NOMO-1 treated with DMSO at 0.1 percent for 48 hours (cell line): ENCODE measurements at regions not wholly inside any gene's neighbourhood (a gene's known extent, or its start where the extent isn't known, plus 50 kb on each side); places are given as distances from the start of the nearest gene placed in this dataset.
"Not testable (repeated sequence)": the region's sequence is repeated elsewhere in the genome, so short reads cannot be mapped to it uniquely, and the experiment has no call there.

ENCODE experiments used
- DNase-seq: peaks from one replicate; lab custom pipeline; 2025; ENCODE audit not compliant: unreplicated experiment; lab: John Stamatoyannopoulos, UW

GRCh38 chr6:145546265-145546664, 189.1 kb downstream of the EPM2A start:
- DNase-seq: no peak

DNA sequence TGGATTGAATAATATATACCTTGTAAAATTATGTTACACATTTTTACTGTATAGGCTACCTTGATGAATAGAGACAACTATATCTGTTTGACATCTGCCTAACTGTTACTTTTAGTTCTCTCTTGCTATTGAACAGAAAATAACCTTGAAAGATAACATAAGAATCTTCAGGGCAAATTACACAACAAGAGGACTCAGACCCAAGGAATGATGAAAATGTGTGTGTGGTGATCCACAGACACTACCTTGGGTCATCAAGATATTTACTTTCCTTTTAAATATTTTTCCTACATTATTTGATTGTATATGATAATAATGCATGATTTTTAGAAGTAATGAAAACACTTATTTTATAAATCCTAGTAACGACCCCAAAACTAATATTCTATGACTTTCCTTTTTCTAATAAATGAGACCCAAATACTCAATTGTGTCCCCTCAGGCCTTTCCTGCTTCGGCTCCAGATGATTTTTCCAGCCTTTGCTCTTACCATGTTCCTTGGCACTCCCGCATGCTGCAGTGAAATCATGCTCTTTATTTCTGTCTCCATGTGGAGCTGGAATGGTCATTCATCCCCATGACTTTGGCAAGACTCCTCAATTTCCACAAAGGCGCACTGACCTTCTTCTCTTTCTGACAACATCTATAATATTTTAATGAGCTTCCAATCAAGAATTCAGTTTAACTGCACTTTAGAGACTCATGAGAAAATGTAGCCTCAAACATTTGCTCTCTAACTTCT, 187.6 kb downstream of the EPM2A start:
- DNase-seq: no peak

- no peak for DNase-seq
These were observed 186.2 kb downstream of the EPM2A start for GRCh38 chr6:145548933-145549648.

- DNase-seq: no peak
These were observed 184.2 kb downstream of the EPM2A start for GRCh38 chr6:145551164-145551563.

DNA sequence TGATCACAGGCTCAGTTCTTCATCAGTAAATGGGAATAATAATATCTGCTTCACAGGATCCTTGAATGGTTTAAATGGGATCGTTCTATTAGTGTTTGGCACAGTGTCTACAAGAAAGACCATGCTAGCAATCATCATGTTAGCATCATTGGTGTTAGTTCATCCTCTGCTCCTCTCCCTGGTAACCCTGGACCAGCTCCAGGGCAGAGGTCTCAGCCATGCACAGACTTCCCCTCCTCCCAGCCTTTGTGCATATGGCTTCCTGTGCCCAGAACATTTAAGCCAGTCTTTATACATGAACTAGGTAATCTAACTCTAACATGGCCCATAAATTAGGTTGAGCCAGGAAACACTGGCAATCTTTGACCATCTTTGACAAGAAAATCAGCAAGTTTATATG, 180.2 kb downstream of the EPM2A start:
- DNase-seq: no peak

- DNase-seq: no peak
These were observed 177.8 kb downstream of the EPM2A start for GRCh38 chr6:145557474-145557873.

DNA sequence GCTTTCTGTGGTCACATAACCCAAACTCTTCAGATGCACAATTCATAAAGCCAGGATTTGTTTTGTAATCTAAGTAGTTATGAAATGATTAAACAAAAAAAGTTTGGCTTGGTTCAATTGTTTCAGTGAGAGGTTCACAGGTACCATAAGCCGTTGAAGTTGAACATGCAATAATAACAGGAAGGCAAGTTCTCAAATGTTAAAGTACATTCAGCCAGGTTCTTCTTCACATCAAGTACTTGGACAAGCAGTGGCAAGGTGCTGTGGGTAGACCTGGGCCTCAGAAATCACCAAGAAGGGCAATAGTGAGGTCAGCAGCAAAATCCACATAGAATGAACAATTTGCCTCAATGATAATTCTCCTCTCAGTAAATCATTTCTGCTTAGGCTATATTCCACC, 175.5 kb downstream of the EPM2A start:
- DNase-seq: no peak

DNA sequence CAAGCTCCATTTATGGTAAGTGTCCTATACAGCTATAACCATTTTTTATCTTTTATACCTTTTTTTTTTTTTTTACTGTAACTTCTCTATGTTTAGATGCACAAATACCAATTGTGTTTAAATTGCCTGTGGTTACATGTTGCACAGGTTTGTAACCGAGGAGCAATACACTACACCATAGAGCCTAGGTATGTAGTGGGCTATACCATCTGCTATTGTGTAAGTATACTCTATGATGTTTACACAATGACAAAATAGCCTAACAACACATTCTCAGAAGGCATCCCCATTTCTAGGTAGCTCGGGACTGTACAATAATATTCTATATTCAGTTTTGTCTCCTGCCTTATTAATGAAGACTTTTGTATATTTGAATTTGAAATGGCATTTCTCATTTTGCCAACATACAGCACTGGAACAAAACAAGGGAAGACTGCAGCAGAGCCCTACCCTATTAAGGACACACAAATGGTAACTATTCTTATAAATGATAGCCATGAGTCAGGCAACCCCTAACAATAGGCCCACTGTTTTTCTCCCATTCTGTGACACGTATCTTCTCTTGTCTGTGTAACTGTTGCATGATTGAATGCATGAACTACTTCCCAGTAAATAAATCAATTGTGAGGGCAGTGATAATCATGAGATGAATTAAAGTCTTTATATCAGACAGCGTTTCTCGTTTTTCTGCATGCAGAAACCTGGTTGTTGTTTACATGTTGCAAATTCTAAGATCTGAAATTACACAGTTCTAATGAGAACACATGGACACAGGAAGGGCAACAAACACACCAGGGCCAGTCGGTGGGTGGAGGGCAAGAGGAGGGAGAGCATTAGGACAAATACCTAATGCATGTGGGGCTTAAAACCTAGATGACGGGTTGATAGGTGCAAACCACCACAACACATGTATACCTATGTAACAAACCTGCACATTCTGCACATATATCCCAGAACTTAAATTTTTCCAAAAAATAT, 173.9 kb downstream of the EPM2A start:
- no peak for DNase-seq

DNA sequence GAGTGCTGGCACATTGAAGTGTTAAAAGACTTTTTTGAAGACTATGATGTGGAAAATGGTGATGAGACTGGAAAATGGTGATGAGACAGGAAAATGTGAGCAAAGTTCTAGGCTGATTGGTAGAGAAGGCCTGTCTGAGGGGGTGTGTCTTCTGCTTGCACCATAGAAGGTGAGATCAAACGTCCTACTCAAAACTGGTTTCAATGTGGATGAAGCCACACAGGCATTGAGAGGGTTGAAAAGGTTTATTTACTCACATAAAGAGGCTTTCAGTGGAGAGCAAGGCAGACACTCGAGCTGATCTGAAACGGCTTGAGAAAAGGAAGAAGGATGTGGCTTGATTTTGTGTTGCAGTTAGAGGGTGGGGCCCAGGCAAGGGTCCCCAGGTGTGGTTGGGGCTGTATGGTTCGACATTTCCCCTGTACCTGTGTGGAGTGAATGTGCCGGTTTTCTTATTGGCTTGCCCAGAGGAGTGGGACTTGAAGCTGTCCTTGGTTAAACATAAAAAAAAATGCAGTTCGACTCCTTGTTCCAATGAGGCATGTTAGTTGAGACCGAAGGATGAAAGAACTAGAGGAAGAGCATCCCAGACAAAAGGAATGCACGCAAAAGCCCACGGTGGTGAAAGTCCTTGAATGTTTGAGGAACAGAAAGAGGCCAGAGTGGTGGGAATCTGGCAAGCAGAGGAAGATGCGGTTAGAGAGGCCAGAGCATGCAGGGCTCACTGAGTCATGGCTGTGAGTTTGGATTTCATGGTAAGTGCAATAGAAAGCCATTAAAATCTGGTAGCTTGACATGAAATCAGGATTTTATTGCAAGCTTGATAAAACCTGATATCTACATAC, 172.3 kb downstream of the EPM2A start:
- DNase-seq: peak; percentile 28

GRCh38 chr6:145564553-145564952, 170.8 kb downstream of the EPM2A start:
- DNase-seq: no peak

GRCh38 chr6:145567684-145568252, 167.6 kb downstream of the EPM2A start:
- DNase-seq: no peak

- no peak for DNase-seq
These were observed 166.2 kb downstream of the EPM2A start for GRCh38 chr6:145569140-145569539.

GRCh38 chr6:145570336-145570735, 165.0 kb downstream of the EPM2A start:
- DNase-seq: not testable (repeated sequence)

DNA sequence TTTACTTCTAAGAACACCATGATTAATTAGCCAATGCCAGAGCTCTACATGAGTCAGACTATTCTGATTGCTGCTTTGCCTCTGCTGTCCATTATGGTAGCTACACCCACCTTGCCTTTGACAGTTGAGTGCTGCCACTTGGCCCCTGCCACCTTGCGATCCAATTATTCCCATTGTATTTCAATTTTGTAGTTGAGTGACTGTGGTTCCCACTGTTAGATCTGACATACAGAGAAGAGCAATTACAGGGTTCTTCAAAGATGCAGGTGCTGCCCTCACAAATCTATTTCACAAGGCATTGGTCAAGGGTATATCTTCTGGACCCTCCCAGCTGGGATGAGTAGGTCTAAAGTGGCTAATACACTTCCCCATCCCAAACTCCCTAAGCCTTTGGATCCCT, 161.1 kb downstream of the EPM2A start:
- not testable (repeated sequence) for DNase-seq
